ENCODE measurements at regions not wholly inside any gene's neighbourhood (a gene's known extent, or its start where the extent isn't known, plus 50 kb on each side); places are given as distances from the start of the nearest gene placed in this dataset.
"Not testable (repeated sequence)": the region's sequence is repeated elsewhere in the genome, so short reads cannot be mapped to it uniquely, and the experiment has no call there.

DNA sequence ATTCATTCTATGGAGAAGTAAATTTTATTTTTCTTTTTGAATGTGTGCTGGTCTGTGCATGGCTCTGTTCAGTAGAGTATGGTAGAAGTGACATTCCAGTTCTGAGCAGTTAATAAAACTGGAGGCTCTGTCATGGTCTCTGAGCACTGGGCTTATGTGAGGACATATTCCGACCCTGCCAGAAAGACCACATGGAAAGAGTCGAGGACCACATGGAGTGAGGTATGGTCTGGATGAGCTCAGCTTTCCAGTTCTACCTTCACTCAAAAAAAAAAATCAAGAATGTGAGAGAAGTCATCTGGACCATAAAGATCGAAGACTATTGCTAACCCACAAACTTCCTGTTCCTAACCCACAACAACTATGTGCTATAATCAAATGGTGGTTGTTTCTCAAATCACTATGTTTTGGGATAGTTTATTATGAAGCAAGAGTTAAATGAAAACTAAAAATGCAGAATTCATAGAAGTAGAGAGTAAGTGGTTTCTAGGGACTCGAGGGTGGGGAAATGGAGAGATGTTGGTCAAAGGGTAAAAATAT, 534.2 kb upstream of the ANO5 start:
- no peak overlapping the region for H3K4me3 ChIP-seq (replicated peaks in 1 of 3; ENCODE audit: insufficient read depth in 1 of 3, low read depth in 1 of 3, low read length in 3 of 3)
- H3K9me1 ChIP-seq (replicated peaks; ENCODE audit: control insufficient read depth, extremely low read depth, insufficient read depth, low read length), result no peaks in the 10 kb centered on the region
- no peak overlapping the region for H2AFZ ChIP-seq (ENCODE audit: low read depth, low read length)
- no peaks in the 10 kb centered on the region for H3K27me3 ChIP-seq (ENCODE audit: control insufficient read depth in 2 of 2, insufficient read depth in 2 of 2, low read length in 2 of 2)
- no peaks in the 10 kb centered on the region for H4K20me1 ChIP-seq (replicated peaks; ENCODE audit: control insufficient read depth, extremely low read depth, insufficient read depth, low read length)
- no peaks in the 10 kb centered on the region for H3K79me2 ChIP-seq (ENCODE audit: control insufficient read depth, insufficient read depth, low read length)
- no peak for DNase-seq (ENCODE audit: low read depth, low spot score)
- intact Hi-C loops (cut with micrococcal nuclease), result no loop called here
- TF ChIP-seq POLR2AphosphoS5 (IDR thresholded peaks at IDR 0.05; ENCODE audit: insufficient read depth, low read depth, low read length), result no peak
- no peak for TF ChIP-seq MYC (IDR thresholded peaks at IDR 0.05; ENCODE audit: low read depth, low read length)
- TF ChIP-seq EZH2 (IDR thresholded peaks at IDR 0.05; ENCODE audit: borderline replicate concordance, low read depth, low read length, severe bottlenecking), result no peak
- no peak for TF ChIP-seq GATA2 (IDR thresholded peaks at IDR 0.05; ENCODE audit: insufficient read depth, insufficient read length, low read depth, low read length)
- TF ChIP-seq, protein P1, sequence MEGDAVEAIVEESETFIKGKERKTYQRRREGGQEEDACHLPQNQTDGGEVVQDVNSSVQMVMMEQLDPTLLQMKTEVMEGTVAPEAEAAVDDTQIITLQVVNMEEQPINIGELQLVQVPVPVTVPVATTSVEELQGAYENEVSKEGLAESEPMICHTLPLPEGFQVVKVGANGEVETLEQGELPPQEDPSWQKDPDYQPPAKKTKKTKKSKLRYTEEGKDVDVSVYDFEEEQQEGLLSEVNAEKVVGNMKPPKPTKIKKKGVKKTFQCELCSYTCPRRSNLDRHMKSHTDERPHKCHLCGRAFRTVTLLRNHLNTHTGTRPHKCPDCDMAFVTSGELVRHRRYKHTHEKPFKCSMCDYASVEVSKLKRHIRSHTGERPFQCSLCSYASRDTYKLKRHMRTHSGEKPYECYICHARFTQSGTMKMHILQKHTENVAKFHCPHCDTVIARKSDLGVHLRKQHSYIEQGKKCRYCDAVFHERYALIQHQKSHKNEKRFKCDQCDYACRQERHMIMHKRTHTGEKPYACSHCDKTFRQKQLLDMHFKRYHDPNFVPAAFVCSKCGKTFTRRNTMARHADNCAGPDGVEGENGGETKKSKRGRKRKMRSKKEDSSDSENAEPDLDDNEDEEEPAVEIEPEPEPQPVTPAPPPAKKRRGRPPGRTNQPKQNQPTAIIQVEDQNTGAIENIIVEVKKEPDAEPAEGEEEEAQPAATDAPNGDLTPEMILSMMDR (IDR thresholded peaks at IDR 0.05; ENCODE audit: extremely low read depth in 1 of 2, insufficient read depth in 1 of 2, low read depth in 1 of 2, low read length in 2 of 2), result no peak
- TF ChIP-seq, protein P2, sequence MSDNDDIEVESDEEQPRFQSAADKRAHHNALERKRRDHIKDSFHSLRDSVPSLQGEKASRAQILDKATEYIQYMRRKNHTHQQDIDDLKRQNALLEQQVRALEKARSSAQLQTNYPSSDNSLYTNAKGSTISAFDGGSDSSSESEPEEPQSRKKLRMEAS (IDR thresholded peaks at IDR 0.05; ENCODE audit: insufficient read depth, insufficient read length), result no peak
- TF ChIP-seq FOS (IDR thresholded peaks at IDR 0.05; ENCODE audit: borderline replicate concordance, insufficient read depth, low read length), result no peak
- no peak for TF ChIP-seq JUN (IDR thresholded peaks at IDR 0.05; ENCODE audit: borderline replicate concordance, insufficient read depth, insufficient read length, low read depth)
- no peak for TF ChIP-seq POLR2A (IDR thresholded peaks at IDR 0.05; ENCODE audit: low read depth, low read length)
- no peaks in the 10 kb centered on the region for H3K9me3 ChIP-seq (replicated peaks; ENCODE audit: control insufficient read depth, insufficient read depth, low read length)
- no peak overlapping the region for H3K27ac ChIP-seq (ENCODE audit: insufficient read depth, low read depth, low read length)
- no peak overlapping the region for H3K4me2 ChIP-seq (ENCODE audit: insufficient read depth, low read length)
- H3K36me3 ChIP-seq (ENCODE audit: control insufficient read depth in 2 of 2, extremely low read depth in 1 of 2, insufficient read depth in 2 of 2, low read length in 2 of 2), result no peaks in the 10 kb centered on the region
- no peak overlapping the region for H3K9ac ChIP-seq (replicated peaks; ENCODE audit: extremely low read depth, insufficient read depth, low read length)
- no TSS peak for BruUV-seq (replicated peaks)
- POLR2A ChIA-PET, result no interaction called here
- H3K4me1 ChIP-seq (ENCODE audit: control insufficient read depth, extremely low read depth, insufficient read depth, low read length), result no peaks in the 10 kb centered on the region
- dilution Hi-C loops (cut with MboI; ENCODE audit: extremely low pct_ligation_motif_present, low sequenced_read_pairs), result no loop called here
- CTCF ChIA-PET, result no interaction called here
- FAIRE-seq, result no peak

DNA sequence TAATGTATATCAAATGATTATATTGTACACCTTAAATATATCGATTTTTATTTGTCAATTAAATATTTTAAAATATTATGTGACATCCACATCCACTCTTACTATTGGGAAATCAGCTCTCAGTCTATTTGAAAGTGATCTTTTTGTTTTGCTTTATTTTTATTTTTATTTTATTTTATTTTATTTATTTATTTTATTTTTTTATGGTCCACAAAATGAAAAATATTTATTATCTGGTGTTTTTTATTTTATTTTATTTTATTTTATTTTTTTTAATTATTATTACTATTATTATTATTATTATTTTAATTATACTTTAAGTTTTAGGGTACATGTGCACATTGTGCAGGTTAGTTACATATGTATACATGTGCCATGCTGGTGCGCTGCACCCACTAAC, 533.5 kb upstream of the ANO5 start:
- intact Hi-C loops (cut with micrococcal nuclease); DNase-seq (ENCODE audit: low read depth, low spot score); H3K4me1 ChIP-seq (ENCODE audit: control insufficient read depth, extremely low read depth, insufficient read depth, low read length); H3K4me3 ChIP-seq (replicated peaks in 1 of 3; ENCODE audit: insufficient read depth in 1 of 3, low read depth in 1 of 3, low read length in 3 of 3); H2AFZ ChIP-seq (ENCODE audit: low read depth, low read length); H3K27ac ChIP-seq (ENCODE audit: insufficient read depth, low read depth, low read length); H3K27me3 ChIP-seq (ENCODE audit: control insufficient read depth in 2 of 2, insufficient read depth in 2 of 2, low read length in 2 of 2); CTCF ChIA-PET; H3K36me3 ChIP-seq (ENCODE audit: control insufficient read depth in 2 of 2, extremely low read depth in 1 of 2, insufficient read depth in 2 of 2, low read length in 2 of 2); H3K9me3 ChIP-seq (replicated peaks; ENCODE audit: control insufficient read depth, insufficient read depth, low read length); POLR2A ChIA-PET; dilution Hi-C loops (cut with MboI; ENCODE audit: extremely low pct_ligation_motif_present, low sequenced_read_pairs); FAIRE-seq; BruUV-seq (replicated peaks); H3K9me1 ChIP-seq (replicated peaks; ENCODE audit: control insufficient read depth, extremely low read depth, insufficient read depth, low read length); H3K79me2 ChIP-seq (ENCODE audit: control insufficient read depth, insufficient read depth, low read length); H3K4me2 ChIP-seq (ENCODE audit: insufficient read depth, low read length); H4K20me1 ChIP-seq (replicated peaks; ENCODE audit: control insufficient read depth, extremely low read depth, insufficient read depth, low read length); H3K9ac ChIP-seq (replicated peaks; ENCODE audit: extremely low read depth, insufficient read depth, low read length): not testable (repeated sequence)

Data from endothelial cell of umbilical vein (primary cell).